ENCODE measurements at regions not wholly inside any gene's neighbourhood (a gene's known extent, or its start where the extent isn't known, plus 50 kb on each side); places are given as distances from the start of the nearest gene placed in this dataset.
"Not testable (repeated sequence)": the region's sequence is repeated elsewhere in the genome, so short reads cannot be mapped to it uniquely, and the experiment has no call there.

DNA sequence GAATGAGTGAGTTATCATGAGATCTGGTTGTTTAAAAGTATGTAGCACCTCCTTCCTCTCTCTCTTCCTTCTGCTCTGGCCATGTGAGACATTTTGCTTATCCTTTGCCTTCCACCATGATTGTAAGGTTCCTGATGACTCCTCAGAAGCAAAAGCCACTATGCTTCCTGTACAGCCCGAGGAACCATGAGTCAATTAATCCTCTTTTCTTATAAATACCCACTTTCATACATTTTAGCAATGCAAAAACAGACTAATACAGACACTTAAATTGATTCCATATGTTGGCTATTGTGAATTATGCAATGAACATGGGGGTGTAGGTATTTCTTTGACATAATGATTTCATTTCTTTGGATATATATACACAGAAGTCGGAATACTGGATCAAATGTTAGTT lies 792.8 kb upstream of the EYS start:
- no peaks in the 10 kb centered on the region for H3K36me3 ChIP-seq
- no peak for DNase-seq
- TF ChIP-seq CTCF (IDR thresholded peaks at IDR 0.05; ENCODE audit: low read depth, low read length) = no peak
- no peaks in the 10 kb centered on the region for H3K9me3 ChIP-seq (ENCODE audit: severe bottlenecking)
- H3K4me3 ChIP-seq (ENCODE audit: low read depth, low read length) = no peak overlapping the region
- no peaks in the 10 kb centered on the region for H3K27me3 ChIP-seq (ENCODE audit: insufficient read depth, low read depth, severe bottlenecking)
- H3K27ac ChIP-seq = no peak overlapping the region

DNA sequence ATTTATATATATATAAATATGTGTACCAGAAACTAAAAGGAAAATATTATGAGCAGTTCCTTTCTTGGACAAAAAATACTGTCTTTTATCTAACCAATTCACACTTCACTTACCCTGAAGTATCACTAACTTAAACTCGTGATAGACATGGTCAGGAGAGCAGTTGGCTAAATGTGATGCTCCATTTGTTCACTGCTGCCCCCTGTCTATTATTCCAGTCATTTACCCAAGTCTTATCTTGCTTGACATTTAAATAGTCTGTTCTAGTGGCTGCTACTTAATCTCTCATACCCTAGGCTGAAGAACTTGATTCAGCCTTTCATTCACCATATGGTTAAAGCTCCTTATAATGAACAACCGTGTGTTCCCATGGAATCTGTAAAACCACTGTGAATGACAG lies 789.6 kb upstream of the EYS start:
- Histone ChIP-seq H3K4me3 (ENCODE audit: low read depth, low read length) (no peak overlapping the region), H3K9me3 (ENCODE audit: severe bottlenecking) (no peaks in the 10 kb centered on the region), H3K27ac (no peak overlapping the region), H3K36me3 (no peaks in the 10 kb centered on the region), H3K27me3 (ENCODE audit: insufficient read depth, low read depth, severe bottlenecking) (no peaks in the 10 kb centered on the region)
- peak; percentile 56 for TF ChIP-seq CTCF (IDR thresholded peaks at IDR 0.05; ENCODE audit: low read depth, low read length)
- DNase-seq = peak; percentile 28

- H3K27me3 ChIP-seq (ENCODE audit: insufficient read depth, low read depth, severe bottlenecking); H3K36me3 ChIP-seq; H3K27ac ChIP-seq; DNase-seq; H3K4me3 ChIP-seq (ENCODE audit: low read depth, low read length); H3K9me3 ChIP-seq (ENCODE audit: severe bottlenecking): not testable (repeated sequence)
Measured at GRCh38 chr6:66494643-66495042, 787.6 kb upstream of the EYS start.

DNA sequence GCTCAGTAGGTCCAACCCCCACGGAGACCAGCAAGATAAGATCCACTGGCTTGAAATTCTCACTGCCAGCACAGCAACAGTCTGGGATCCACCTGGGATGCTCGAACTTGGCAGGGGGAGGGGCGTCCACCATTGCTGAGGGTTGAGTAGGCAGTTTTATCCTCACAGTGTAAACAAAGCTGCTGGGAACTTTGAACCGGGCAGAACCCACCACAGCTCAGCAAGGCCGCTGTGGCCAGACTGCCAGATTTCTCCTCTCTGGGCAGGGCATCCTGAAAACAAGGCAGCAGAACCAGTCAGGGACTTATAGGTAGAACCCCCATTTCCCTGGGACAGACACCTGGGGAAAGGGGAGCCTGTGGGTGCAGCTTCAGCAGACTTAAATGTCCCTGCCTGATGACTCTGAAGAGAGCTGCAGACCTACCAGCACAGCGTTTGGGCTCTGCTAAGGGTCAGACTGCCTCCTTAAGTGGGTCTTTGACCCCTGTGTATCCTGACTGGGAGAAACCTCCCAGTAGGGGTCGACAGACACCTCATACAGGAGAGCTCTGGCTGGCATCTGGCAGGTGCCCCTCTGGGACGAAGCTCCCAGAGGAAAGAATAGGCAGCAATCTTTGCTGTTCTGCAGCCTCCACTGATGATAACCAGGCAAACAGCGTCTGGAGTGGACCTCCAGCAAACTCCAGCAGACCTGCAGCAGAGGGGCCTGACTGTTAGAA lies 782.4 kb upstream of the EYS start:
- no peaks in the 10 kb centered on the region for H3K36me3 ChIP-seq
- H3K4me3 ChIP-seq (ENCODE audit: low read depth, low read length) = no peak overlapping the region
- H3K9me3 ChIP-seq (ENCODE audit: severe bottlenecking) = no peaks in the 10 kb centered on the region
- no peak overlapping the region for H3K27ac ChIP-seq
- H3K27me3 ChIP-seq (ENCODE audit: insufficient read depth, low read depth, severe bottlenecking) = no peaks in the 10 kb centered on the region
- no peak for TF ChIP-seq CTCF (IDR thresholded peaks at IDR 0.05; ENCODE audit: low read depth, low read length)
- no peak for DNase-seq

DNA sequence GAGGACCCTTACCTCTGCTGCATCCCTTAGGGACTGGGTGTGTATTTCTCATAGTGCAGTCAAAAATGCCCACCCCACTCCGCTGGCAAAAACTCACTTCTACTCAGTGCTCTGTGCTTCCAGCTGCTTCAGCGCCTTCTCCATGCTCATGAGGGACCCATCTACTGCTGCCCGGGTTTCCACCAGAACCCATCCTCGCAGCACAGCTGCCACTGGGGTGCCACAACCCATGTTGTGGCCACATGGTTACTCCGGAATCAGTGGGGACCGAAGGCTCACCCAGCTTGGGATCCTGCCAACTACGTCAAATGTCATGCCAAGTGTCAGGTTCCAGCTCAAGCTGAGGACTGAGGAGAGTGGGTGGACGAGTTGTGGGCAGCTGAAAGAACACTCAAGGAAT lies 774.2 kb upstream of the EYS start:
- Histone ChIP-seq H3K27me3 (ENCODE audit: insufficient read depth, low read depth, severe bottlenecking) (no peaks in the 10 kb centered on the region), H3K4me3 (ENCODE audit: low read depth, low read length) (no peak overlapping the region), H3K9me3 (ENCODE audit: severe bottlenecking) (no peaks in the 10 kb centered on the region), H3K27ac (no peak overlapping the region), H3K36me3 (no peaks in the 10 kb centered on the region)
- TF ChIP-seq CTCF (IDR thresholded peaks at IDR 0.05; ENCODE audit: low read depth, low read length) = no peak
- DNase-seq = no peak

GRCh38 chr6:66478705-66479104 lies 771.7 kb upstream of the EYS start:
- no peaks in the 10 kb centered on the region for H3K27me3 ChIP-seq (ENCODE audit: insufficient read depth, low read depth, severe bottlenecking)
- H3K27ac ChIP-seq = no peak overlapping the region
- no peak overlapping the region for H3K4me3 ChIP-seq (ENCODE audit: low read depth, low read length)
- no peaks in the 10 kb centered on the region for H3K36me3 ChIP-seq
- no peak for DNase-seq
- H3K9me3 ChIP-seq (ENCODE audit: severe bottlenecking) = no peaks in the 10 kb centered on the region
- no peak for TF ChIP-seq CTCF (IDR thresholded peaks at IDR 0.05; ENCODE audit: low read depth, low read length)
